K562 (cell line): ENCODE measurements at regions not wholly inside any gene's neighbourhood (a gene's known extent, or its start where the extent isn't known, plus 50 kb on each side); places are given as distances from the start of the nearest gene placed in this dataset.

Source experiments
- ATAC-seq: fragments of 200-7000 bp; cut with Tn5 transposase; 3 replicates; pipeline ENCODE4 v1.9.1; 2020; ENCODE audit warnings: moderate library complexity
- BruUV-seq: library from RNA; stranded (reverse); fragments of 400-500 nt; replicated peaks from 2 replicates; lab custom pipeline; 2021; lab: Mats Ljungman, UMichigan
- CTCF ChIA-PET: fragments of 300-600 bp; formaldehyde crosslinking; extraction: SDS; loops from one replicate; lab custom pipeline; 2021; ENCODE audit warnings: low intra/inter-chr PET ratio; lab: Yijun Ruan, JAX
- POLR2A ChIA-PET: fragments of 300-600, 350-650 bp; sonication (Branson Sonifier 250); formaldehyde crosslinking; extraction: SDS; loops from one replicate; lab custom pipeline; 2021; ENCODE audit warnings: antibody characterized with exemption, inconsistent platforms; lab: Yijun Ruan, JAX
- DNase-seq, 4 experiments: peaks; one replicate each; pipeline versions ENCODE4 v3.0.0 to v3.0.0-alpha.2; 2011 to 2018; ENCODE audit warnings: low spot score in 3 of 4, mixed read lengths in 3 of 4; ENCODE audit errors: extremely low read depth in 1 of 4
- FAIRE-seq: peaks from 2 replicates; lab custom pipeline; 2011; peaks lifted over from hg19 to GRCh38; lab: Jason Lieb, UNC
- H2AFZ ChIP-seq: 2 replicates; pipeline ENCODE4 v1.6.0; 2011; ENCODE audit warnings: low read depth, low read length, control low read depth, inconsistent platforms
- H3K27ac ChIP-seq: fragments of 200-600 bp; 3 replicates; pipeline ENCODE4 v1.8.0; 2011; ENCODE audit warnings: low read depth, mild to moderate bottlenecking, control low read depth, inconsistent platforms, low read length, moderate library complexity, mixed read lengths; ENCODE audit errors: extremely low read depth
- H3K27me3 ChIP-seq, 2 experiments: fragments of 300-600 bp in 1 of 2; 2 replicates in 1 of 2; 3 replicates in 1 of 2; pipeline versions ENCODE4 v1.6.0 to v1.8.0; 2011; ENCODE audit warnings: inconsistent platforms in 2 of 2, low read length in 2 of 2, mild to moderate bottlenecking in 1 of 2, mixed read lengths in 1 of 2, moderate library complexity in 1 of 2; ENCODE audit not compliant: control insufficient read depth in 2 of 2, insufficient read depth in 2 of 2
- H3K36me3 ChIP-seq: fragments of 300-600 bp; 3 replicates; pipeline ENCODE4 v1.8.0; 2011; ENCODE audit warnings: mild to moderate bottlenecking, low read length, inconsistent platforms; ENCODE audit not compliant: control insufficient read depth, insufficient read depth
- H3K4me1 ChIP-seq, 2 experiments: fragments of 200-600 bp in 1 of 2; replicated peaks in 1 of 2; 2 replicates in 1 of 2; 3 replicates in 1 of 2; pipeline versions ENCODE4 v1.5.1 to v1.8.0; 2011; ENCODE audit warnings: inconsistent platforms in 2 of 2, low read length in 2 of 2, mild to moderate bottlenecking in 1 of 2, mixed read lengths in 1 of 2, moderate library complexity in 1 of 2; ENCODE audit not compliant: control insufficient read depth in 2 of 2, insufficient read depth in 2 of 2
- H3K4me2 ChIP-seq: 2 replicates; pipeline ENCODE4 v1.6.1; 2011; ENCODE audit warnings: low read length, control low read depth, inconsistent platforms, mixed read lengths; ENCODE audit not compliant: insufficient read depth
- H3K4me3 ChIP-seq: fragments of 200-600 bp; sonication (generic), shearing (Covaris generic); 2 replicates; pipeline ENCODE4 v1.5.1; 2016; ENCODE audit warnings: control low read depth, inconsistent platforms
- H3K79me2 ChIP-seq: fragments of 200-600 bp; 3 replicates; pipeline ENCODE4 v1.8.0; 2011; ENCODE audit warnings: low read length, inconsistent platforms; ENCODE audit not compliant: control insufficient read depth, insufficient read depth
- H3K9ac ChIP-seq, 2 experiments: 2 replicates each; pipeline versions ENCODE4 v1.6.0 to v1.6.1; 2011; ENCODE audit warnings: low read depth in 2 of 2, low read length in 2 of 2, control low read depth in 1 of 2, inconsistent platforms in 1 of 2, mild to moderate bottlenecking in 1 of 2, mixed read lengths in 1 of 2; ENCODE audit not compliant: insufficient read depth in 1 of 2
- H3K9me1 ChIP-seq: one replicate; pipeline ENCODE4 v1.6.0; 2011; ENCODE audit warnings: inconsistent platforms, mild to moderate bottlenecking, low read length, moderate library complexity; ENCODE audit not compliant: control insufficient read depth, insufficient read depth
- H3K9me3 ChIP-seq: replicated peaks from 2 replicates; pipeline ENCODE4 v1.5.1; 2011; ENCODE audit warnings: low read depth, low read length, inconsistent platforms; ENCODE audit not compliant: control insufficient read depth, insufficient read depth
- H4K20me1 ChIP-seq: replicated peaks from 2 replicates; pipeline ENCODE4 v1.6.1; 2011; ENCODE audit warnings: low read length, inconsistent platforms, mixed read lengths; ENCODE audit not compliant: control insufficient read depth, insufficient read depth
- AFF4 ChIP-seq: sonication (generic); formaldehyde crosslinking; IDR thresholded peaks from 2 replicates; pipeline ENCODE4 v1.8.0; 2023; ENCODE audit warnings: mild to moderate bottlenecking, missing genetic modification reagents
- BACH1 ChIP-seq: fragments of 200-800 bp; sonication (Bioruptor generic); IDR thresholded peaks from 2 replicates; pipeline ENCODE4 v1.6.1; 2016; ENCODE audit warnings: missing genetic modification characterization, missing compliant biosample characterization
- ELK3 ChIP-seq: fragments of 450-650 bp; formaldehyde crosslinking; IDR thresholded peaks from 2 replicates; pipeline ENCODE4 v1.4.0; 2020; ENCODE audit warnings: mild to moderate bottlenecking
- POLR2G ChIP-seq: fragments of 200-400 bp; formaldehyde crosslinking; IDR thresholded peaks from 2 replicates; pipeline ENCODE4 v1.6.1; 2017; ENCODE audit warnings: low read depth, mild to moderate bottlenecking, antibody characterized with exemption, low read length, moderate library complexity
- THAP12 ChIP-seq: fragments of 250-450 bp; sonication (Bioruptor Pico); IDR thresholded peaks from 2 replicates; pipeline ENCODE4 v1.9.0; 2021; ENCODE audit warnings: mild to moderate bottlenecking, inconsistent platforms
- ZBTB11 ChIP-seq, 3 experiments: fragments of 200-800 bp in 1 of 3; fragments of 250-450 bp in 1 of 3; fragments of 450-650 bp in 1 of 3; sonication (Bioruptor Pico) in 1 of 3; sonication (Bioruptor generic) in 1 of 3; formaldehyde crosslinking in 1 of 3; IDR thresholded peaks; 2 replicates each; pipeline versions ENCODE4 v1.6.1 to v1.8.0; 2016 to 2022; ENCODE audit warnings: mild to moderate bottlenecking in 2 of 3, missing genetic modification characterization in 2 of 3, missing compliant biosample characterization in 1 of 3, moderate library complexity in 1 of 3
- ZEB2 ChIP-seq: fragments of 450-650 bp; IDR thresholded peaks from 2 replicates; pipeline ENCODE4 v1.6.1; 2016
- ZHX1 ChIP-seq: fragments of 150-350 bp; conservative IDR thresholded peaks from 2 replicates; pipeline ENCODE4 v1.6.1; 2014; ENCODE audit warnings: low read length
- WGBS: fragments of 100-300 bp; shearing (Covaris generic); methylation state at CpG from one replicate; pipeline ENCODE4 v1.1.6; 2016; ENCODE audit warnings: low coverage, mixed read lengths; ENCODE audit not compliant: insufficient coverage; ENCODE audit errors: missing lambda C conversion rate; 5-methylcytosine and 5-hydroxymethylcytosine counted together
- in situ Hi-C: fragments of 300-500 bp; cut with MboI; formaldehyde crosslinking; loops from 4 replicates; pipeline ENCODE4 v1.15.0; 2018; ENCODE audit warnings: inconsistent platforms, mixed read lengths
- intact Hi-C: fragments of 100-400 bp; cut with micrococcal nuclease; formaldehyde crosslinking; loops from 2 replicates; pipeline ENCODE4 v1.14.2; 2022

GRCh38 chr20:34171640-34172039 is 59.6 kb upstream of the EIF2S2 start:
- Histone ChIP-seq H3K79me2 (no peaks in the 10 kb centered on the region), H3K4me1 (no peaks in the 10 kb centered on the region), H3K4me2 (no peak overlapping the region), H3K27ac (no peak overlapping the region), H3K9ac (no peak overlapping the region), H2AFZ (peak overlapping the region; percentile 54), H3K36me3 (no peaks in the 10 kb centered on the region), H3K9me1 (no peaks in the 10 kb centered on the region), H3K9me3 (no peaks in the 10 kb centered on the region), H4K20me1 (no peaks in the 10 kb centered on the region), H3K4me3 (no peak overlapping the region), H3K27me3 (no peaks in the 10 kb centered on the region)
- in situ Hi-C loops = no loop called here
- intact Hi-C loops = no loop called here
- no peak for ATAC-seq
- no peak for DNase-seq
- FAIRE-seq = no peak
- no TSS peak for BruUV-seq
- ChIA-PET POLR2A (interaction anchor here (0.9 kb wide), 1 partner anchor 10 kb away, joined by 3 read pairs; no protein-coding TSS in a partner anchor), CTCF (interaction anchor here (0.6 kb wide), 1 partner anchor 24 kb away, joined by 3 read pairs; no protein-coding TSS in a partner anchor)
- WGBS = 42% methylated on average over 4 of the region's 4 CpGs
- TF ChIP-seq ZEB2 = no peak
- no peak for TF ChIP-seq ZHX1
- TF ChIP-seq POLR2G = no peak
- no peak for TF ChIP-seq ELK3 (CRISPR knock-in tag)
- no peak for TF ChIP-seq ZBTB11 (CRISPR knock-in tag; IDR thresholded peaks at IDR 0.05)
- no peak for TF ChIP-seq AFF4
- TF ChIP-seq BACH1 (tag) = no peak
- no peak for TF ChIP-seq THAP12 (CRISPR knock-in tag)
